Glutamatergic neuron (in vitro differentiated cells): ENCODE measurements at regions not wholly inside any gene's neighbourhood (a gene's known extent, or its start where the extent isn't known, plus 50 kb on each side); places are given as distances from the start of the nearest gene placed in this dataset.

Experiments
- DNase-seq: peaks from one replicate; pipeline ENCODE4 v3.0.0; 2022
- H3K27ac Mint-ChIP-seq: one replicate; pipeline ENCODE4 v1.8.0; 2020; ENCODE audit warnings: mild to moderate bottlenecking, mixed read lengths, inconsistent platforms; ENCODE audit not compliant: unreplicated experiment
- H3K27me3 Mint-ChIP-seq: one replicate; pipeline ENCODE4 v1.8.0; 2020; ENCODE audit warnings: mild to moderate bottlenecking, moderate library complexity, mixed read lengths, inconsistent platforms; ENCODE audit not compliant: unreplicated experiment
- H3K36me3 Mint-ChIP-seq: one replicate; pipeline ENCODE4 v1.8.0; 2020; ENCODE audit warnings: mild to moderate bottlenecking, mixed read lengths, inconsistent platforms; ENCODE audit not compliant: unreplicated experiment
- H3K4me1 Mint-ChIP-seq: one replicate; pipeline ENCODE4 v1.8.0; 2020; ENCODE audit warnings: mild to moderate bottlenecking, low read depth, mixed read lengths, inconsistent platforms; ENCODE audit not compliant: unreplicated experiment
- H3K4me3 Mint-ChIP-seq: one replicate; pipeline ENCODE4 v1.8.0; 2020; ENCODE audit warnings: mild to moderate bottlenecking, mixed read lengths, inconsistent platforms; ENCODE audit not compliant: unreplicated experiment
- H3K9me3 Mint-ChIP-seq: one replicate; pipeline ENCODE4 v1.8.0; 2020; ENCODE audit warnings: mild to moderate bottlenecking, moderate library complexity, mixed read lengths, inconsistent platforms; ENCODE audit not compliant: unreplicated experiment
- TF ChIP-seq, protein P1 (sequence below): fragments of 200-600 bp; sonication (generic); IDR thresholded peaks from one replicate; pipeline ENCODE4 v1.5.0; 2021; ENCODE audit not compliant: partially characterized antibody, unreplicated experiment

DNA sequence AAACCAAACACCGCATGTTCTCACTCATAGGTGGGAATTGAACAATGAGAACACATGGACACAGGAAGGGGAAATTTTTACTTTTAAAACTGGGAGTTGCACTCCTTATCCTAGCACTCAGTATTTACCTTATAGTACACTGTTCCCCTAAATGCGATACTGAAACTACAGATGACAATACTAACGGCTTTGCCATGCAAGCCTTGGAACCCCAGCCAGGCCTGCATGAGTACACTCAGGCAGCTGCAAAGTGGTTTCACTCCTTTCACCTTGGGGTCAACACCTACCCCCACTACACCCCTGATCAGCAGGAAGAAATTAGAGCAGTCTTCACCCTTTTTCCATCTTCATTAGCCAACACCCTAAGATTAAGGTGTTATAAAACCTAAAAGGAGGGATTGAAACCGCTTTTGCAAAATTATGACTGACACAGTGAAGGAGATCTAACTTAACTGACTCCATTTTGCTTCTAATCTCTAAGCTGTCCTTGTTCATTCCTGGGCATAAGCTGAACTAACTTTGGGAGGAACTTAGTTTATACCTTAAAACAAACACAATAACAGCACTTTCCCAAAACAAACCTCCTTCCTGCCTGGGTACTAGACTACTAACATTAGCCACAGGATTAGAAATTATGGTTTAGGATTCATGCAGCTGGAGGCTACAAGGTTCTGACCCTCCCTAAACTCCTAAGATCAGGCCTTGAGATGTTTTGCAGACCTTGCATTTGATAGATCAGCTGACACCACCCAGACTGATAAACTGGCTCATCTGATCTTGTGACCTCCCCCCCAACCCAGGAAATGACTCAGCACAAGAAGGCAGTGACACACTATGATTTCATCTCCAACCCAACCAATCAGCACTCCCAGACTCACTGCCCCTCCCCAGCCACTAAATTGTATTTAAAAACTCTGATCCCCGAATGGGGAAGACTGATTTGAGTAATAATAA is 452.1 kb upstream of the PPP2R3A start:
- no peak for DNase-seq
- H3K4me1 Mint-ChIP-seq: no peaks in the 10 kb centered on the region
- TF ChIP-seq, protein P1, sequence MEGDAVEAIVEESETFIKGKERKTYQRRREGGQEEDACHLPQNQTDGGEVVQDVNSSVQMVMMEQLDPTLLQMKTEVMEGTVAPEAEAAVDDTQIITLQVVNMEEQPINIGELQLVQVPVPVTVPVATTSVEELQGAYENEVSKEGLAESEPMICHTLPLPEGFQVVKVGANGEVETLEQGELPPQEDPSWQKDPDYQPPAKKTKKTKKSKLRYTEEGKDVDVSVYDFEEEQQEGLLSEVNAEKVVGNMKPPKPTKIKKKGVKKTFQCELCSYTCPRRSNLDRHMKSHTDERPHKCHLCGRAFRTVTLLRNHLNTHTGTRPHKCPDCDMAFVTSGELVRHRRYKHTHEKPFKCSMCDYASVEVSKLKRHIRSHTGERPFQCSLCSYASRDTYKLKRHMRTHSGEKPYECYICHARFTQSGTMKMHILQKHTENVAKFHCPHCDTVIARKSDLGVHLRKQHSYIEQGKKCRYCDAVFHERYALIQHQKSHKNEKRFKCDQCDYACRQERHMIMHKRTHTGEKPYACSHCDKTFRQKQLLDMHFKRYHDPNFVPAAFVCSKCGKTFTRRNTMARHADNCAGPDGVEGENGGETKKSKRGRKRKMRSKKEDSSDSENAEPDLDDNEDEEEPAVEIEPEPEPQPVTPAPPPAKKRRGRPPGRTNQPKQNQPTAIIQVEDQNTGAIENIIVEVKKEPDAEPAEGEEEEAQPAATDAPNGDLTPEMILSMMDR: no peak
- H3K27me3 Mint-ChIP-seq: peaks cover 2% of the 10 kb centered on the region
- H3K4me3 Mint-ChIP-seq: no peak overlapping the region
- no peaks in the 10 kb centered on the region for H3K36me3 Mint-ChIP-seq
- H3K9me3 Mint-ChIP-seq: peaks cover 1% of the 10 kb centered on the region
- no peak overlapping the region for H3K27ac Mint-ChIP-seq

- no peaks in the 10 kb centered on the region for H3K36me3 Mint-ChIP-seq
- no peak overlapping the region for H3K4me3 Mint-ChIP-seq
- no peaks in the 10 kb centered on the region for H3K4me1 Mint-ChIP-seq
- DNase-seq: no peak
- TF ChIP-seq, protein P1: no peak
- H3K9me3 Mint-ChIP-seq: peaks cover 1% of the 10 kb centered on the region
- no peak overlapping the region for H3K27ac Mint-ChIP-seq
- peaks cover 2% of the 10 kb centered on the region for H3K27me3 Mint-ChIP-seq
These were observed 451.5 kb upstream of the PPP2R3A start for GRCh38 chr3:135514060-135514448.

DNA sequence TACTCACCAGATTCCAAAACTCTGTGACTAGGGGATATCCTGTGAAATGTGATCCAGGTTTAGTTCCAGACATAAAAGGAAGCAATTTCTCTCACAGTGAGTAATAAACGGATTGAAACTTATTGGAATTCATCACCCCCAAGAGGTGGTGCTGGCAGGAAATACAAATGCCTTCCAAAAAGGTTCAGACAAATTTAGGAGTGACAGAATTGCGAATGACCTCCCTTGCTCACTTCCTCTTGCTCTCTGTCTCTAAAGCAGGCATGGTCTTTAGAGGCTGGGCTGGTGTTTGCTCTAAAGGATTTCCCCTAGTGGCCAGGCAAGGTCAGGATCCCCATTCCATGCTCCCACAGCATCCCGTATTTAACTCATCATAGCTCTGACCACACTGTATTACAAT is 449.4 kb upstream of the PPP2R3A start:
- Mint-ChIP-seq H3K36me3 (no peaks in the 10 kb centered on the region), H3K4me3 (no peak overlapping the region), H3K9me3 (peaks cover 1% of the 10 kb centered on the region), H3K27ac (no peak overlapping the region), H3K4me1 (no peaks in the 10 kb centered on the region), H3K27me3 (peaks cover 2% of the 10 kb centered on the region)
- TF ChIP-seq, protein P1: peak; percentile 44
- DNase-seq: no peak

DNA sequence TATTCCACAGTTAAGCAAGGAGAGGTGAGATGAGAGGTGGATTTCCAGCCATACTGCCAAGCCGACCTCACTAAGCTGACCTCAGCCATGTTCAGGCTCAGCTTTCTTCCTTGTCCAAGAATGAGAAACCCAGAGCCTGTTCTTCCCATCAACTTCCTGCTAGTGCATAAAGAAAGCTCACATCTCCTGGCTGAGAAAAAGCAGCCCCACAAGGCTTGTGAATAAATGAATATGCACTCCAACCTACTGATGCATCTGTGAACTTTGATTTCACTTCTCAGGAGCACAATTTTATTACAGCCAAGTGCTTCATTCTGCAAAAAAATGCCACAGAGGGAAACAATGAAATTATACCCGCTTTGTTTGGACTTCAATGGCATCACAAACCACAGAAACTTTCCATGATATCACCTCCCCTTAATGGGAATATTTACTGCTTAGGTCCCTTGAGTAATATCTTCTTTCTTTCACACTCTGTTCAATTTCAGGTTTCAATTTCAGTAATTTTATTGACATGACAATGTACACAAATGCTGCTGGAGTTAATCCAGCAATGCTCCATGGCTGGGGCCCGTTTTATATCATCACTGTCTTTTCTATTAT is 437.0 kb upstream of the PPP2R3A start:
- no peaks in the 10 kb centered on the region for H3K4me1 Mint-ChIP-seq
- H3K27me3 Mint-ChIP-seq: no peaks in the 10 kb centered on the region
- H3K27ac Mint-ChIP-seq: no peak overlapping the region
- H3K4me3 Mint-ChIP-seq: no peak overlapping the region
- DNase-seq: no peak
- H3K36me3 Mint-ChIP-seq: peaks cover 5% of the 10 kb centered on the region
- TF ChIP-seq, protein P1: no peak
- peaks cover 3% of the 10 kb centered on the region for H3K9me3 Mint-ChIP-seq

GRCh38 chr3:135532021-135532420 is 433.5 kb upstream of the PPP2R3A start:
- H3K9me3 Mint-ChIP-seq: no peaks in the 10 kb centered on the region
- DNase-seq: no peak
- no peak overlapping the region for H3K27ac Mint-ChIP-seq
- TF ChIP-seq, protein P1: no peak
- no peak overlapping the region for H3K4me3 Mint-ChIP-seq
- no peaks in the 10 kb centered on the region for H3K4me1 Mint-ChIP-seq
- no peaks in the 10 kb centered on the region for H3K27me3 Mint-ChIP-seq
- no peaks in the 10 kb centered on the region for H3K36me3 Mint-ChIP-seq
